ENCODE measurements at regions not wholly inside any gene's neighbourhood (a gene's known extent, or its start where the extent isn't known, plus 50 kb on each side); places are given as distances from the start of the nearest gene placed in this dataset.
"Not testable (repeated sequence)": the region's sequence is repeated elsewhere in the genome, so short reads cannot be mapped to it uniquely, and the experiment has no call there.

- no peak for ATAC-seq (replicated peaks in 6 of 8)
- Histone ChIP-seq H3K4me3 (no peak overlapping the region), H3K27ac (no peak overlapping the region), H3K4me1 (replicated peaks in 1 of 2) (peaks cover 0 to 5% of the 10 kb centered on the region in 2 donors)
- in situ Hi-C loops (cut with MboI; ENCODE audit: low pct_unique_long_range_greater_than_20kb in 2 of 9, low sequenced_read_pairs in 9 of 9, unreplicated experiment in 9 of 9) = no loop called here
- WGBS, 10 experiments = 28 to 89% (median 75%) methylated on average over 1 to 6 of the region's 6 CpGs; no CpG with 5 or more reads in 3 of the 10 experiments
Observed at GRCh38 chr4:128543696-128544095, 256.1 kb upstream of the PGRMC2 start.

- 41 to 96% (median 67%) methylated on average over 1 to 3 of the region's 3 CpGs; no CpG with 5 or more reads in 5 of the 10 experiments for WGBS, 10 experiments
Observed at GRCh38 chr4:128542047-128542446, 254.4 kb upstream of the PGRMC2 start.

GRCh38 chr4:128540122-128540521 lies 252.5 kb upstream of the PGRMC2 start:
- in situ Hi-C loops (cut with MboI; ENCODE audit: low pct_unique_long_range_greater_than_20kb in 2 of 9, low sequenced_read_pairs in 9 of 9, unreplicated experiment in 9 of 9) = no loop called here
- Histone ChIP-seq H3K4me1 (replicated peaks in 1 of 2) (peaks cover 0 to 5% of the 10 kb centered on the region in 2 donors), H3K27ac (no peak overlapping the region), H3K4me3 (no peak overlapping the region)
- no peak for ATAC-seq (replicated peaks in 6 of 8)
- 11 to 87% (median 72%) methylated on average over 1 to 3 of the region's 3 CpGs; no CpG with 5 or more reads in 2 of the 10 experiments for WGBS, 10 experiments

More at GRCh38 chr4:128542047-128542446, 254.4 kb upstream of the PGRMC2 start:
- ATAC-seq (replicated peaks in 6 of 8) = no peak
- peaks cover 0 to 5% of the 10 kb centered on the region in 2 donors for H3K4me1 ChIP-seq (replicated peaks in 1 of 2)
- in situ Hi-C loops (cut with MboI; ENCODE audit: low pct_unique_long_range_greater_than_20kb in 2 of 9, low sequenced_read_pairs in 9 of 9, unreplicated experiment in 9 of 9) = no loop called here
- H3K27ac ChIP-seq = no peak overlapping the region
- no peak overlapping the region for H3K4me3 ChIP-seq

DNA sequence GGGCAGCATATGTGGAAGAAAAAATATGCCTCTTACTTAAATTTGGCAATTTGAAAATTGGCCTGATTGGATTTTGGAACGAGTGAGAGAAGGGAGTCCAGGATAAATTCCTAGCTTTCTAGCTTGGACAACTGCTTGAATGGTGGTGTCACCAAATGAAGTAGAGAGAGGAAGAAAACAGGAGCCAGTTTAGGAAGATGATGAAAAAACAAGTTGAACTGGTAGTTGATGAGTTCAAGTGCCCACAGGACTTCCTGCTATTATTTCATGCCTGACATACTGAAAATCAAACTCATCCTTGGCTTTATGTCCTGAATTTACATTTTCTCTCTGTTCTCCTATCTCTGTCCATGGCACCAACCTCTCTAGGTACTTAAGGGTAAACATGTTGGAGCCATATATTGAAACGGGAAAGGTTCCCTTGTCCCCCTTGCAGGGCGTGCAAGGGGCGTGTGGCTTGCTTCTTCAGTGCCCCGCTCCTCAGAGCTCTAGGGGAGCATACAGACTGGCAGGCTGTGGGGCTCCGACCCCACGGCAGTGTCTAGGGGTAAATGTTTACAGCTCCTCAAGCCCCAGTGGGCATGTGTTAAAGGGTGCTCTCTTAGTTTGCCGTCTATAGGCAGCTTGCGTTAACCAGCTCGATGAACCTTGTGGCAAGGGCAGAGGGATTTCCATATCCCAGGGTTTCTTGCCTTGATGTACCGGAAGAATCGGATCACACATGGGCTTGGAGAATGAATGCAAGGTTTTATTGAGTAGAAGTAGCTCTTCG lies 250.7 kb upstream of the PGRMC2 start:
- in situ Hi-C loops (cut with MboI; ENCODE audit: low pct_unique_long_range_greater_than_20kb in 2 of 9, low sequenced_read_pairs in 9 of 9, unreplicated experiment in 9 of 9) = no loop called here
- 5 to 100% (median 88%) methylated on average over 1 to 12 of the region's 13 CpGs for WGBS, 10 experiments
- H3K4me3 ChIP-seq = no peak overlapping the region
- no peak overlapping the region for H3K27ac ChIP-seq
- no peak for ATAC-seq (replicated peaks in 6 of 8)
- peaks cover 0 to 5% of the 10 kb centered on the region in 2 donors for H3K4me1 ChIP-seq (replicated peaks in 1 of 2)

DNA sequence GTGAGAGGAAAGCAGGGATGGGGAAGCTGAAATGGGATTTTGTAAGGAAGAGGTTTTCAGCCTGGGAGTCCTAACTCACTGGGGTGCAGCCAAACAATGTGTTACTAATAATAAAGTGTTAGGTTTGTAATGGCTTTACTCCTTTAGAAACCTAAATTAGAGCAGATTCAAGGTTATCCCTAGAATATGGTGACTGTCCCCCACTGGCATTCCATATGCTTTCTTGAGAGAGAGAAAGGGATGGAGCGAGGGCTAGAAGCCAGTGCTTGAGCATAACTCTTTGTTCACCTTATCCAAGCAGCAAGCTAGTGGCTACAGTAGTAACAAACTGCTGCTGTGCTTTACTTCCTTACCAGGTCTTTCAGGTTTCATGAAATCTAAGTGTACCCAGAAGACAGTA lies 249.1 kb upstream of the PGRMC2 start:
- Histone ChIP-seq H3K4me1 (replicated peaks in 1 of 2) (peaks cover 0 to 5% of the 10 kb centered on the region in 2 donors), H3K27ac (no peak overlapping the region), H3K4me3 (no peak overlapping the region)
- in situ Hi-C loops (cut with MboI; ENCODE audit: low pct_unique_long_range_greater_than_20kb in 2 of 9, low sequenced_read_pairs in 9 of 9, unreplicated experiment in 9 of 9) = no loop called here
- WGBS, 10 experiments = 75 to 100% (median 100%) methylated on average over 1 of the region's 1 CpG; no CpG with 5 or more reads in 5 of the 10 experiments
- no peak for ATAC-seq (replicated peaks in 6 of 8)

DNA sequence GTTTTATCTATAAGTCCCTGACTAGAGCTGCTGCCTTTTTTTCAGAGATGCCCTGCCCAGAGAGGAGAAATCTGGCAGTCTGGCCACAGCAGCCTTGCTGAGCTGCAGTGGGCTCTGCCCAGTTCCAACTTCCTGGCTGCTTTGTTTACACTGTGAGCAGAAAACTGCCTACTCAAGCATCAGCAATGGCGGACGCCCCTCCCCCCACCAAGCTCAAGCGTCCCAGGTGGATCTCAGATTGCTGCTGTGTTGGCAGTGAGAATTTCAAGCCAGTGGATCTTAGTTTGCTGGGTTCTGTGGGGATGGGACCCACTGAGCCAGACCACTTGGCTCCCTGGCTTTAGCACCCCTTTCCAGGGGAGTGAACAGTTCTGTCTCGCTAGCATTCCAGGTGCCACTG lies 247.9 kb upstream of the PGRMC2 start:
- H3K4me3 ChIP-seq; ATAC-seq (replicated peaks in 6 of 8); H3K27ac ChIP-seq; H3K4me1 ChIP-seq (replicated peaks in 1 of 2); in situ Hi-C loops (cut with MboI; ENCODE audit: low pct_unique_long_range_greater_than_20kb in 2 of 9, low sequenced_read_pairs in 9 of 9, unreplicated experiment in 9 of 9): not testable (repeated sequence)
- 60 to 100% (median 71%) methylated on average over 1 to 4 of the region's 4 CpGs; no CpG with 5 or more reads in 5 of the 10 experiments for WGBS, 10 experiments

DNA sequence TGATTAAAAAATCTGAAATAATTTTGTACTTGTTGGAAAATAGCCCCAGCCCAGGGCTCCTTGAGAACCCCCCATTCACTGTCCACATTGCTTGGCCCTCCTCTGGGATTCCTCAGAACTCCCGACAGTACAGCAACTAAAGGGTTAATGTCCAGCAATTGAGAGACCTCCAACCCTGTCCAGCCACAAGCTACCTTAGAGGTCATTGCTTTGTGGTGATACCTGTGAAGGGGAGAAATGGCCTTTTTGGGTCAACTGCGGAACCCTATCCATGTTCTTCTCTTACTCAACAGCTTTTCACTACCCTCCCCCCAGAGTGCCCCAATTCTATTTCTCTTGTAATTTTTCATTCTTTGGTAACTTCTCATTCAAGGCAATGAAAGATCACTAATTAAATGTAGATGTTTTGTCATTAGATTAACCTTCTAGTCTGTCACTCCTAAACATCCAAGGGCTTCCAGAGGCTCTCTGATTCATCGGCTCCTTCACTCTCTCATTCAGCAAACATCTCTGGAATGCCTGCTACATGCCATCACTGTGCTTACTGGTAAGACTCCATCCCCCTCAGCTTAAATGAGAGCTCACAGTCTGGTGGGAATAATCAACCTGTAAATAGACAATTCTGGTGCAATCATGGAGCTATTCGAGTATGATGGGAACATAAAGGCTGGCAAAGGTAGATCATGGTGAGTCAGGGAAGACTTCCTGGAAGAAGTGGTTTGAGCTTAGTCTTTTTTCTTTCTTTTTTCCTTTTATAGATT lies 241.4 kb upstream of the PGRMC2 start:
- in situ Hi-C loops (cut with MboI; ENCODE audit: low pct_unique_long_range_greater_than_20kb in 2 of 9, low sequenced_read_pairs in 9 of 9, unreplicated experiment in 9 of 9) = no loop called here
- H3K4me3 ChIP-seq = no peak overlapping the region
- H3K27ac ChIP-seq = no peak overlapping the region

GRCh38 chr4:128527946-128528576 lies 240.4 kb upstream of the PGRMC2 start:
- H3K27ac ChIP-seq = no peak overlapping the region
- WGBS, 10 experiments = 42 to 90% (median 72%) methylated on average over 2 to 4 of the region's 4 CpGs
- H3K4me1 ChIP-seq (replicated peaks in 1 of 2) = no peaks in the 10 kb centered on the region
- H3K4me3 ChIP-seq = no peak overlapping the region
- no peak for ATAC-seq (replicated peaks in 6 of 8)
- in situ Hi-C loops (cut with MboI; ENCODE audit: low pct_unique_long_range_greater_than_20kb in 2 of 9, low sequenced_read_pairs in 9 of 9, unreplicated experiment in 9 of 9) = no loop called here

More for the DNA sequence above, 241.4 kb upstream of the PGRMC2 start:
- peak in 5 of 8 experiments; percentile 47 to 88 (median 81) for ATAC-seq (replicated peaks in 6 of 8)
- no peaks in the 10 kb centered on the region for H3K4me1 ChIP-seq (replicated peaks in 1 of 2)
- 0 to 94% (median 46%) methylated on average over 1 to 4 of the region's 4 CpGs; no CpG with 5 or more reads in 2 of the 10 experiments for WGBS, 10 experiments

- WGBS, 10 experiments = 43 to 100% (median 96%) methylated on average over 1 to 3 of the region's 3 CpGs; no CpG with 5 or more reads in 4 of the 10 experiments
- peak in 1 of 8 experiments; percentile 27 for ATAC-seq (replicated peaks in 6 of 8)
- in situ Hi-C loops (cut with MboI; ENCODE audit: low pct_unique_long_range_greater_than_20kb in 2 of 9, low sequenced_read_pairs in 9 of 9, unreplicated experiment in 9 of 9) = no loop called here
- H3K4me3 ChIP-seq = no peak overlapping the region
- H3K27ac ChIP-seq = no peak overlapping the region
- no peaks in the 10 kb centered on the region for H3K4me1 ChIP-seq (replicated peaks in 1 of 2)
Observed at GRCh38 chr4:128527351-128527750, 239.7 kb upstream of the PGRMC2 start.

GRCh38 chr4:128525992-128526630 lies 238.5 kb upstream of the PGRMC2 start:
- 0 to 100% (median 67%) methylated on average over 1 of the region's 1 CpG; no CpG with 5 or more reads in 2 of the 10 experiments for WGBS, 10 experiments
- Histone ChIP-seq H3K4me1 (replicated peaks in 1 of 2) (no peaks in the 10 kb centered on the region), H3K4me3 (no peak overlapping the region), H3K27ac (no peak overlapping the region)
- ATAC-seq (replicated peaks in 6 of 8) = peak in 1 of 8 experiments; percentile 6
- in situ Hi-C loops (cut with MboI; ENCODE audit: low pct_unique_long_range_greater_than_20kb in 2 of 9, low sequenced_read_pairs in 9 of 9, unreplicated experiment in 9 of 9) = no loop called here

- no peak for ATAC-seq (replicated peaks in 6 of 8)
- Histone ChIP-seq H3K27ac (no peak overlapping the region), H3K4me3 (no peak overlapping the region), H3K4me1 (replicated peaks in 1 of 2) (no peaks in the 10 kb centered on the region)
- in situ Hi-C loops (cut with MboI; ENCODE audit: low pct_unique_long_range_greater_than_20kb in 2 of 9, low sequenced_read_pairs in 9 of 9, unreplicated experiment in 9 of 9) = no loop called here
- 47 to 100% (median 85%) methylated on average over 1 to 5 of the region's 5 CpGs; no CpG with 5 or more reads in 1 of the 10 experiments for WGBS, 10 experiments
Observed at GRCh38 chr4:128525387-128525786, 237.8 kb upstream of the PGRMC2 start.

DNA sequence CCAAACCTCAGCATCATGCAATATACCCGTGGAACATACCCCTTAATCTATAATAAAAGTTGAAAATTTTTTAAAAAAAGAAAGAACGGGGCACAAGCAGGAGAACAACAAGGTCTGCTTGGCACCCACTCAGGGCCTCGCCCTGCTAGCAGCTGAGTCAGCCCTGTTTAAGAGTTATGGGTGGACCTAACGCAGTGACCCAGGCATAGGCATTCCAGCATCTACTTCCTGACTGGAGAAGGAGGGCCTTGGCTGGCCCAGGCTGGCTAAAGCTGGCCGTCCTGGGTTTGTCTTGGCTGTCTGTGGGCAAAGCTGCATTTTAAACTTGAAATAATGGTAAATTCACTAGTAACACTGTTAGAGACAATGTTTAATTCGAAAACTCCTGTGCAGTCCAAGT lies 236.7 kb upstream of the PGRMC2 start:
- Histone ChIP-seq H3K4me1 (replicated peaks in 1 of 2) (no peaks in the 10 kb centered on the region), H3K27ac (no peak overlapping the region), H3K4me3 (no peak overlapping the region)
- ATAC-seq (replicated peaks in 6 of 8) = peak in 3 of 8 experiments; percentile 27 to 93 (median 90)
- 8 to 100% (median 85%) methylated on average over 2 to 6 of the region's 6 CpGs for WGBS, 10 experiments
- in situ Hi-C loops (cut with MboI; ENCODE audit: low pct_unique_long_range_greater_than_20kb in 2 of 9, low sequenced_read_pairs in 9 of 9, unreplicated experiment in 9 of 9) = no loop called here
